HepG2 (cell line): ENCODE measurements at regions not wholly inside any gene's neighbourhood (a gene's known extent, or its start where the extent isn't known, plus 50 kb on each side); places are given as distances from the start of the nearest gene placed in this dataset.

Experiments used
- ATAC-seq: fragments of 200-7000 bp; cut with Tn5 transposase; 3 replicates; pipeline ENCODE4 v1.9.1; 2020; ENCODE audit warnings: mild to moderate bottlenecking, moderate library complexity
- BruUV-seq: library from RNA; stranded (reverse); fragments of 400-500 nt; replicated peaks from 2 replicates; lab custom pipeline; 2021; lab: Mats Ljungman, UMichigan
- CTCF ChIA-PET: fragments of 300-600 bp; formaldehyde crosslinking; extraction: SDS; loops from one replicate; lab custom pipeline; 2021; ENCODE audit warnings: low total read pairs, inconsistent platforms, low intra/inter-chr PET ratio; lab: Yijun Ruan, JAX
- POLR2A ChIA-PET: fragments of 350-600 bp; sonication (Branson Sonifier 250); formaldehyde crosslinking; loops from one replicate; lab custom pipeline; 2020; ENCODE audit warnings: antibody characterized with exemption, inconsistent platforms; lab: Yijun Ruan, JAX
- DNase-seq: peaks from one replicate; pipeline ENCODE4 v3.0.0-alpha.2; 2015; ENCODE audit warnings: low spot score
- FAIRE-seq: peaks from 3 replicates; lab custom pipeline; 2011; peaks lifted over from hg19 to GRCh38; lab: Jason Lieb, UNC
- H2AFZ ChIP-seq: one replicate; pipeline ENCODE4 v1.6.1; 2011; ENCODE audit warnings: low read length, inconsistent platforms
- H3K27ac ChIP-seq: fragments of 300-600 bp; 3 replicates; pipeline ENCODE4 v1.8.0; 2011; ENCODE audit warnings: mixed run types, mild to moderate bottlenecking, mixed read lengths, low read length, inconsistent platforms; ENCODE audit not compliant: insufficient read depth; ENCODE audit errors: extremely low read length
- H3K27me3 ChIP-seq, 2 experiments: fragments of 200-600 bp in 1 of 2; 2 replicates in 1 of 2; 3 replicates in 1 of 2; pipeline versions ENCODE4 v1.6.0 to v1.8.0; 2011; ENCODE audit warnings: low read length in 2 of 2, mild to moderate bottlenecking in 2 of 2, moderate library complexity in 2 of 2, inconsistent platforms in 1 of 2; ENCODE audit not compliant: insufficient read depth in 2 of 2, control insufficient read depth in 1 of 2
- H3K36me3 ChIP-seq, 2 experiments: fragments of 200-600 bp in 1 of 2; replicated peaks in 1 of 2; 2 replicates in 1 of 2; 3 replicates in 1 of 2; pipeline versions ENCODE4 v1.5.1 to v1.8.0; 2011; ENCODE audit warnings: low read length in 2 of 2, inconsistent platforms in 1 of 2; ENCODE audit not compliant: insufficient read depth in 2 of 2, control insufficient read depth in 1 of 2
- H3K4me1 ChIP-seq: 2 replicates; pipeline ENCODE4 v1.5.1; 2012; ENCODE audit warnings: low read length, inconsistent platforms; ENCODE audit not compliant: insufficient read depth
- H3K4me2 ChIP-seq: 2 replicates; pipeline ENCODE4 v1.6.0; 2011; ENCODE audit warnings: low read depth, low read length, inconsistent platforms
- H3K4me3 ChIP-seq, 3 experiments: fragments of 200-600 bp in 1 of 3; sonication (generic), shearing (Covaris generic) in 1 of 3; replicated peaks in 1 of 3; 2 replicates each; pipeline ENCODE4 v1.5.1; 2011 to 2016; ENCODE audit warnings: low read length in 3 of 3, inconsistent platforms in 2 of 3, low read depth in 2 of 3, mild to moderate bottlenecking in 2 of 3, control low read depth in 1 of 3, mixed read lengths in 1 of 3; ENCODE audit not compliant: insufficient read depth in 1 of 3
- H3K79me2 ChIP-seq: one replicate; pipeline ENCODE4 v1.6.1; 2011; ENCODE audit warnings: low read length, inconsistent platforms; ENCODE audit not compliant: insufficient read depth
- H3K9ac ChIP-seq: 2 replicates; pipeline ENCODE4 v1.6.0; 2011; ENCODE audit warnings: mild to moderate bottlenecking, low read depth, low read length, inconsistent platforms; ENCODE audit not compliant: insufficient read depth
- H3K9me3 ChIP-seq: 2 replicates; pipeline ENCODE4 v1.5.1; 2012; ENCODE audit warnings: mild to moderate bottlenecking, low read length
- H4K20me1 ChIP-seq: 2 replicates; pipeline ENCODE4 v1.6.0; 2011; ENCODE audit warnings: inconsistent platforms, mild to moderate bottlenecking, low read length, moderate library complexity; ENCODE audit not compliant: insufficient read depth
- ATF5 ChIP-seq: sonication (generic); formaldehyde crosslinking; IDR thresholded peaks from 2 replicates; pipeline ENCODE4 v1.4.0; 2020; ENCODE audit warnings: mild to moderate bottlenecking, low read depth, missing genetic modification reagents
- BRCA1 ChIP-seq: sonication (generic); formaldehyde crosslinking; IDR thresholded peaks from 2 replicates; pipeline ENCODE4 v1.4.0; 2020; ENCODE audit warnings: missing genetic modification reagents
- LCORL ChIP-seq, 2 experiments: fragments of 450-650 bp in 1 of 2; sonication (generic) in 1 of 2; formaldehyde crosslinking in 1 of 2; IDR thresholded peaks; 2 replicates each; pipeline versions ENCODE4 v1.5.0 to v1.6.1; 2017 to 2020; ENCODE audit warnings: antibody characterized with exemption in 1 of 2, missing genetic modification reagents in 1 of 2
- MED8 ChIP-seq: sonication (generic); formaldehyde crosslinking; IDR thresholded peaks from 2 replicates; pipeline ENCODE4 v1.8.1; 2023; ENCODE audit warnings: mild to moderate bottlenecking, missing genetic modification reagents; ENCODE audit not compliant: insufficient replicate concordance
- NR1H2 ChIP-seq: sonication (generic); formaldehyde crosslinking; IDR thresholded peaks from 2 replicates; pipeline ENCODE4 v1.8.1; 2022; ENCODE audit warnings: low read depth, missing genetic modification reagents, borderline replicate concordance
- ONECUT2 ChIP-seq: sonication (generic); formaldehyde crosslinking; IDR thresholded peaks from 2 replicates; pipeline ENCODE4 v1.4.0; 2020; ENCODE audit warnings: missing genetic modification reagents
- PAX8 ChIP-seq: sonication (generic); formaldehyde crosslinking; IDR thresholded peaks from 2 replicates; pipeline ENCODE4 v1.8.0; 2022; ENCODE audit warnings: mild to moderate bottlenecking, missing genetic modification reagents, borderline replicate concordance
- STAG1 ChIP-seq: sonication (generic); formaldehyde crosslinking; IDR thresholded peaks from 2 replicates; pipeline ENCODE4 v1.4.0; 2020; ENCODE audit warnings: missing genetic modification reagents
- ZNF776 ChIP-seq: sonication (generic); formaldehyde crosslinking; IDR thresholded peaks from 2 replicates; pipeline ENCODE4 v1.4.0; 2020; ENCODE audit warnings: mild to moderate bottlenecking, missing genetic modification reagents
- WGBS: methylation state at CpG from one replicate; pipeline ENCODE4 v1.1.6; 2017; ENCODE audit warnings: low lambda C conversion rate; 5-methylcytosine and 5-hydroxymethylcytosine counted together
- in situ Hi-C: cut with HindIII; loops from 2 replicates; pipeline ENCODE4 v1.10.0; 2017; ENCODE audit warnings: low pct_unique_long_range_greater_than_20kb; ENCODE audit not compliant: extremely low pct_ligation_motif_present
- intact Hi-C: fragments of 100-400 bp; cut with micrococcal nuclease; formaldehyde crosslinking; loops from one replicate; pipeline ENCODE4 v1.10.0; 2022; ENCODE audit not compliant: unreplicated experiment

- POLR2A ChIA-PET = no interaction called here
- ATAC-seq (no peak), DNase-seq (no peak), FAIRE-seq (no peak)
- intact Hi-C loops (no loop called here), in situ Hi-C loops (no loop called here)
- H2AFZ ChIP-seq = no peak overlapping the region
- TF ChIP-seq PAX8 (CRISPR knock-in tag) (no peak), ZNF776 (CRISPR knock-in tag) (no peak), STAG1 (CRISPR knock-in tag) (no peak), LCORL (IDR thresholded peaks at IDR 0.05) (no peak), LCORL (CRISPR knock-in tag; IDR thresholded peaks at IDR 0.05) (no peak), NR1H2 (CRISPR knock-in tag) (no peak), MED8 (CRISPR knock-in tag) (no peak)
- H3K9ac ChIP-seq = no peak overlapping the region
- peaks cover 3 to 49% of the 10 kb centered on the region in 2 experiments; a peak in 4 of 5 replicates for H3K27me3 ChIP-seq
- H3K9me3 ChIP-seq = no peaks in the 10 kb centered on the region
- H3K79me2 ChIP-seq = no peaks in the 10 kb centered on the region
- no peaks in the 10 kb centered on the region for H4K20me1 ChIP-seq
- CTCF ChIA-PET = no interaction called here
- H3K36me3 ChIP-seq = no peaks in the 10 kb centered on the region
- no peak overlapping the region for H3K4me2 ChIP-seq
- no peak overlapping the region for H3K27ac ChIP-seq
- WGBS = 24% methylated on average over 4 of the region's 4 CpGs
- no TSS peak for BruUV-seq
- H3K4me1 ChIP-seq = no peaks in the 10 kb centered on the region
- no peak overlapping the region for H3K4me3 ChIP-seq
These were observed 117.0 kb upstream of the TWIST2 start for GRCh38 chr2:238730881-238731280.

DNA sequence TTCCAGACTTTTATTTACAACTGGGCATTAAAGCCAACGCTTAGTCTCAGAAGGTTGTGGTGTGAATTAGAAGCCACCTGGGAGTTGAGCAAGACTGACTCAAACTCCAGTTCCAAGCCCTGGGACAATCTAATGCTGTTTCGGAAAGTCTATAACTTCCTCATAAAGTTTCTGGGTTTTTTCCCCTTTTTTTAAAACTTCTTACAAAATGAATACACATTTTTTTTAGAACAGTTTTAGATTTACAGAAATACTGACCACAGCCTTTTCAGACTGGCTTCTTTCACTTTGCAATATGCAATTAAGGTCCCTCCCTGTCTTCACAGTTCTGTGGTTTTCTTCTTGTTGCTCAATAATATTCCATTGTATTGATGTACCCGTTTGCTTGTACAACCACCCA is 115.9 kb upstream of the TWIST2 start:
- intact Hi-C loops (no loop called here), in situ Hi-C loops (no loop called here)
- Histone ChIP-seq H2AFZ (no peak overlapping the region), H3K4me2 (no peak overlapping the region), H3K4me3 (no peak overlapping the region), H4K20me1 (no peaks in the 10 kb centered on the region), H3K4me1 (no peaks in the 10 kb centered on the region)
- no peak for ATAC-seq
- POLR2A ChIA-PET = no interaction called here
- BruUV-seq = no TSS peak
- DNase-seq = no peak
- no peak for FAIRE-seq
- TF ChIP-seq ATF5 (no peak), ONECUT2 (CRISPR knock-in tag) (no peak), BRCA1 (CRISPR knock-in tag) (no peak)
- TF ChIP-seq, all 625 proteins: peak for 0
- 32% methylated on average over 3 of the region's 3 CpGs for WGBS
- peaks cover 3 to 39% of the 10 kb centered on the region in 2 experiments; a peak in 3 of 5 replicates for H3K27me3 ChIP-seq
- CTCF ChIA-PET = no interaction called here
- H3K9ac ChIP-seq = no peak overlapping the region
- H3K27ac ChIP-seq = no peak overlapping the region
- H3K36me3 ChIP-seq = no peaks in the 10 kb centered on the region
- no peaks in the 10 kb centered on the region for H3K79me2 ChIP-seq
- no peaks in the 10 kb centered on the region for H3K9me3 ChIP-seq
